ENCODE measurements at regions not wholly inside any gene's neighbourhood (a gene's known extent, or its start where the extent isn't known, plus 50 kb on each side); places are given as distances from the start of the nearest gene placed in this dataset.

- no peak for TF ChIP-seq FOXA3 (CRISPR knock-in tag; IDR thresholded peaks at IDR 0.05)
- no peak for TF ChIP-seq TAF1 (CRISPR knock-in tag; IDR thresholded peaks at IDR 0.05)
- no peak for TF ChIP-seq MYC (CRISPR knock-in tag; IDR thresholded peaks at IDR 0.05; ENCODE audit: borderline replicate concordance)
- no peak for TF ChIP-seq POLR2A (IDR thresholded peaks at IDR 0.05; ENCODE audit: insufficient read depth in 1 of 2, low read depth in 2 of 2, low read length in 2 of 2)
- no peak for TF ChIP-seq SSRP1 (CRISPR knock-in tag; IDR thresholded peaks at IDR 0.05)
- no peak for TF ChIP-seq MXD3 (CRISPR knock-in tag; IDR thresholded peaks at IDR 0.05)
- TF ChIP-seq, protein P1, sequence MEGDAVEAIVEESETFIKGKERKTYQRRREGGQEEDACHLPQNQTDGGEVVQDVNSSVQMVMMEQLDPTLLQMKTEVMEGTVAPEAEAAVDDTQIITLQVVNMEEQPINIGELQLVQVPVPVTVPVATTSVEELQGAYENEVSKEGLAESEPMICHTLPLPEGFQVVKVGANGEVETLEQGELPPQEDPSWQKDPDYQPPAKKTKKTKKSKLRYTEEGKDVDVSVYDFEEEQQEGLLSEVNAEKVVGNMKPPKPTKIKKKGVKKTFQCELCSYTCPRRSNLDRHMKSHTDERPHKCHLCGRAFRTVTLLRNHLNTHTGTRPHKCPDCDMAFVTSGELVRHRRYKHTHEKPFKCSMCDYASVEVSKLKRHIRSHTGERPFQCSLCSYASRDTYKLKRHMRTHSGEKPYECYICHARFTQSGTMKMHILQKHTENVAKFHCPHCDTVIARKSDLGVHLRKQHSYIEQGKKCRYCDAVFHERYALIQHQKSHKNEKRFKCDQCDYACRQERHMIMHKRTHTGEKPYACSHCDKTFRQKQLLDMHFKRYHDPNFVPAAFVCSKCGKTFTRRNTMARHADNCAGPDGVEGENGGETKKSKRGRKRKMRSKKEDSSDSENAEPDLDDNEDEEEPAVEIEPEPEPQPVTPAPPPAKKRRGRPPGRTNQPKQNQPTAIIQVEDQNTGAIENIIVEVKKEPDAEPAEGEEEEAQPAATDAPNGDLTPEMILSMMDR (CRISPR knock-in tag; IDR thresholded peaks at IDR 0.05): no peak
- TF ChIP-seq, protein P2, sequence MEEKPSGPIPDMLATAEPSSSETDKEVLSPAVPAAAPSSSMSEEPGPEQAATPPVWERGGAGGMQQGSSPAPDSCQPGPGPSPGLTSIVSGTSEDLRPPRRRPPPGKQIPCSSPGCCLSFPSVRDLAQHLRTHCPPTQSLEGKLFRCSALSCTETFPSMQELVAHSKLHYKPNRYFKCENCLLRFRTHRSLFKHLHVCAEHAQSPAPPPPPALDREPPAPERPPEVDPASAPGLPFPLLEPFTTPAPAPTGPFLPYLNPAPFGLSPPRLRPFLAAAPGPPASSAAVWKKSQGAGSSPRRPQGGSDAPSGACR (CRISPR knock-in tag; IDR thresholded peaks at IDR 0.05): no peak
- no peak for TF ChIP-seq TBP (CRISPR knock-in tag; IDR thresholded peaks at IDR 0.05)
- no peak for TF ChIP-seq GABPA (IDR thresholded peaks at IDR 0.05; ENCODE audit: low read depth, low read length)
- no peak for TF ChIP-seq GABPA (CRISPR knock-in tag; IDR thresholded peaks at IDR 0.05; ENCODE audit: low read depth)
- TF ChIP-seq RAD21 (CRISPR knock-in tag; IDR thresholded peaks at IDR 0.05): no peak
Observed at GRCh38 chr1:50285994-50286393, 137.2 kb downstream of the DMRTA2 start.
